ENCODE measurements at regions not wholly inside any gene's neighbourhood (a gene's known extent, or its start where the extent isn't known, plus 50 kb on each side); places are given as distances from the start of the nearest gene placed in this dataset.

GRCh38 chr2:14396533-14397083 lies 235.9 kb upstream of the LRATD1 start:
- Histone ChIP-seq H4K20me1 (ENCODE audit: control insufficient read depth, insufficient read depth, insufficient read length) (no peaks in the 10 kb centered on the region), H2BK120ac (ENCODE audit: low read depth, low read length, poor library complexity, severe bottlenecking) (no peak overlapping the region), H4K91ac (ENCODE audit: insufficient read length, low read depth, low read length) (no peak overlapping the region), H4K5ac (ENCODE audit: insufficient read length, low read depth, low read length) (no peak overlapping the region), H3K23ac (ENCODE audit: insufficient read length, low read depth, low read length) (no peak overlapping the region), H2AK5ac (ENCODE audit: insufficient read length, low read length) (no peak overlapping the region), H2BK12ac (ENCODE audit: insufficient read length, low read depth, low read length) (no peak overlapping the region), H2AFZ (ENCODE audit: low read length) (no peak overlapping the region), H3K23me2 (ENCODE audit: insufficient read length, low read depth, low read length, poor library complexity, severe bottlenecking) (no peaks in the 10 kb centered on the region), H3K27ac (ENCODE audit: insufficient read length, low read depth, low read length) (no peak overlapping the region), H3T11ph (ENCODE audit: low read length) (no peak overlapping the region), H2BK15ac (ENCODE audit: low read depth, low read length) (no peak overlapping the region), H3K79me1 (ENCODE audit: insufficient read depth, low read depth, low read length, poor library complexity, severe bottlenecking) (no peaks in the 10 kb centered on the region), H3K4me2 (ENCODE audit: insufficient read depth, insufficient read length, low read length) (no peak overlapping the region), H3K18ac (ENCODE audit: insufficient read length, low read depth, low read length) (no peak overlapping the region), H3K9me3 (ENCODE audit: control insufficient read depth, low read depth, low read length) (no peaks in the 10 kb centered on the region), H3K27me3 (ENCODE audit: insufficient read depth, low read length) (no peaks in the 10 kb centered on the region), H2BK20ac (ENCODE audit: low read depth, low read length, poor library complexity, severe bottlenecking) (no peak overlapping the region), H3K79me2 (ENCODE audit: insufficient read depth, low read length) (no peaks in the 10 kb centered on the region), H2BK5ac (ENCODE audit: insufficient read length, low read length) (no peak overlapping the region), H3K4me1 (ENCODE audit: insufficient read depth, low read length) (peaks cover 2% of the 10 kb centered on the region; the same call in 1 of the 2 replicates), H3K56ac (ENCODE audit: insufficient read length, low read depth, low read length) (no peak overlapping the region), H3K9ac (ENCODE audit: extremely low read depth, insufficient read length, low read length) (no peak overlapping the region), H3K4ac (ENCODE audit: low read depth, low read length) (no peak overlapping the region), H3K14ac (ENCODE audit: insufficient read depth, low read length) (no peak overlapping the region), H4K8ac (replicated peaks; ENCODE audit: insufficient read length, low read depth, low read length) (no peak overlapping the region)
- no peaks in the 10 kb centered on the region; a peak in 2 of 7 replicates for H3K36me3 Mint-ChIP-seq (ENCODE audit: insufficient read depth in 1 of 3, low read depth in 3 of 3)
- no CpG with 5 or more reads among the region's 3 CpGs for WGBS (ENCODE audit: extremely low coverage, insufficient read length, low lambda C conversion rate)
- peaks cover 15 to 26% of the 10 kb centered on the region in 2 experiments for H3K4me1 Mint-ChIP-seq
- no peak for DNase-seq
- no peak overlapping the region for H3K4me3 Mint-ChIP-seq
- no peak overlapping the region for H3K27ac Mint-ChIP-seq
- TF ChIP-seq CTCF (conservative IDR thresholded peaks at IDR 0.05) = no peak
- H3K9me3 Mint-ChIP-seq = no peaks in the 10 kb centered on the region
- H3K27me3 Mint-ChIP-seq (ENCODE audit: low read depth) = peaks cover 9% of the 10 kb centered on the region
